GM18508 (cell line): ENCODE measurements at regions not wholly inside any gene's neighbourhood (a gene's known extent, or its start where the extent isn't known, plus 50 kb on each side); places are given as distances from the start of the nearest gene placed in this dataset.
"Not testable (repeated sequence)": the region's sequence is repeated elsewhere in the genome, so short reads cannot be mapped to it uniquely, and the experiment has no call there.

Experiments used
- ATAC-seq: cut with Tn5 transposase; IDR thresholded peaks from one replicate; pipeline ENCODE4 v1.9.1; 2021; ENCODE audit warnings: moderate number of reproducible peaks; ENCODE audit not compliant: insufficient read depth, unreplicated experiment

DNA sequence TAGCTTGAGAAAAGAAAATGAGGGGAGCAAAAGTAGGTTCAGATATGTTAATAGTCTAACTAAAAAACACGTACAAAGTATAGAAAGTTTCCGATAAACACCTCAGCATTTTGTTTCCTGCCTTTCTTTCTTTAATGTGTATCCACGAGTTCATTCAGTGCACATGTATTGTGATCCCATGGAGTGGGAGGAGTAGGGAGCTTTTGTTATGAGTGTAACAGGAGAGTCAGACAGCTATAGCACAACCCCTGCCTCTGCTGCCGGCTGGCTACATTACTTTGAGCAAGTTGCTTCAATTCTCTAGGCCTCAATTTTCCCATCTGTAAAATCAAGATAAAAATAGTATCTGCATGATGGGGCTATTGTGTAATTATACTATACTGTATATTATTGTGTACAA is 249.2 kb upstream of the FIGN start:
- no peak for ATAC-seq

DNA sequence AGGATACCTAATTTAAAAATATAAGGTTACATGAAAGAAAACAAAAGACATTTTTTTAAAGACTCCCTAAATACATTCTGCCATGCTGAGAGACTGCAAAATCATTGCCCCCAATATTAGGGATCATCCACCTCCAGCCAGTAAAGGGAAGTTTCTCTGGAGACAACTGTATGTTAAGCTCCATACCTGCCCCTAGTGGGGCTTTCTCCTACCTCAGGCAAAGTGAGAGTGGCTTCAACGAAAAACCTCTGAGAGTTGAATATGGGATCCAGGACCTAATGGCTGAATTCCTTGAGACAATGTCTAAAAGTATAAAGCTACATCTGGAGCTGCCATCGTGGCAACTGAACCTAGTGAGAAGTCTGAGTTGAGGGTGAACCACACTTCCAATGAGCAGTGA is 248.1 kb upstream of the FIGN start:
- ATAC-seq = no peak

DNA sequence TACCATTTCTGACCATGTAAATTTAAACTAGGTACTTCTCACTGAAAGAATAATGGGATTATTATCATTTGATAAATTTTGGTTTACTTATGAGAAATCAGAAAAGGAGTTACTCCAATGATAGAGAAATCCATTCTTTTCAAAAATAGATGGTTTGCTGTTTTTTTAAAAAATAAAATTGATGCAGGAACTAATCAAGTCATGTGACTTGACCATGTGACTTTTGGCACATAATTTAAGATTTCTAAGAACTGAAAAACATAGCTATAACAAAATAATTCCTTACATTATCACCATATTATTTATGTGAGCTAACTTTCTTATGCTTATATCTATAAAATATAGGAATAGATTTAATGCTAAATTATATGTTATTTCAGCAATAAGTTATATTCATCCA is 247.1 kb upstream of the FIGN start:
- no peak for ATAC-seq

DNA sequence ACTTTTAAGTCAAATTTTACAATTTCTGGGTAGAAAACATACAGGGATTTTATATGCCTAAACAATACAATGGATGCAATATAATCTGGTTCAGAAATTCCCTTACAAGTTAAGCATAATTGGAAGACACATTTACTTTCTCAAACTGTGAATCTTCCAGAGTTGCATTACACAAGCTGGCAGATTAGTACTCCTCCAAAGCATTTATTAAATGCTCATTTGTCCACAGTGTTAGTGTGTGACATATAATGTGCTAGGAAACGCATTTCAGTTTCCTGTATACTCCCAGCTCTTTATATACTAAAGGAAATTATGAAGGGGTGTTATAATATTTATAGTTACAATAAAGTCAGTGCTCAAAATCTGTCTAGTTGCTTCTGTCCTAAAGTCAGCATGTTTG is 239.0 kb upstream of the FIGN start:
- ATAC-seq = no peak

DNA sequence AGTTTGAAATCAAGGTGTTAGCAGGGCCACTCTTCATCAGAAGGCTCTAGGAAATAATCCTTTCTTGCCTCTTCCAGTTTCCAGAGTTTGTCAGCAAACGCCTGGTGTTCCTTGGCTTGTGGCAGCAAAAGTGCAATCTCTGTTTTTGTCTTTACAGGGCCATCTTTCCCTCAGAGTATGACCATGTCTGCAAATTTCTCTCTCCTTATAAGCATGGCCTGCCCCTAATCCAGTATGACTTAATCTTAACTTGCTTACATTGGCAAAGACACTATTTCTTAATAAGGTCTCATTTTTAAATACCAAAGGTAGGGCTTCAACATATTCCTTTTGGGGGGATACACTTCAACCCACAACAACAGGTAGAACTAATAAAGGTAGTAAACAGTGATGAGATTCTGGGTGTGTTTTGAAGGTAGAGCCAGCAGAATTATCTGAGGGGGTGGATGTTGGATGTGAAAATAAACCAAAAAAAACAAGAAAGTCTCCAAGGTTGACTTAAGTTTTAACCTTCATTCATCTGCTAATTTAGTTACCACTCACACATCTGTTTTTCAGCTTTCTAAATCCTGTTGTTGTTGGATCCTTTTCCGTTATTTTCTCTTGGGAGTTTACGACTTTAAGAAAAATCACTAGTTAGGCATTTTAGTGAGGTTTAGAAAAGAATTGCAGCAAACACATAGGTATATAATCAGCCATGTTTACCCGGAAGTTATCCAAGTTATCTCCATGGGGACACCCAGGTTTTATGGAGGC is 234.4 kb upstream of the FIGN start:
- no peak for ATAC-seq

DNA sequence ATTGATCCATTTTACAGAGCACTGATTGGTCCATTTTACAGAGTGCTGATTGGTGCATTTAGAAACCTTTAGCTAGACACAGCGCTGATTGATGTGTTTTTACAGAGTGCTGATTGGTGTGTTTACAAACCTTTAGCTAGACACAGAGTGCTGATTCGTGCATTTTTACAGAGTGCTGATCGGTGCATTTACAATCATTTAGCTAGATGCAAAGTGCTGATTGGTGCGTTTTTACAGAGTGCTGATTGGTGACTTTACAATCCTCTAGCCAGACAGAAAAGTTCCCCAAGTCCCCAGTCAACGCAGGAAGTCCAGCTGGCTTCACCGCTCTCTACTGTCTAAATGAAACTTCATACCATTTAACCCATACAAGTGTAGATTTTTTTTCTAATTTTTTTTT is 228.5 kb upstream of the FIGN start:
- not testable (repeated sequence) for ATAC-seq

DNA sequence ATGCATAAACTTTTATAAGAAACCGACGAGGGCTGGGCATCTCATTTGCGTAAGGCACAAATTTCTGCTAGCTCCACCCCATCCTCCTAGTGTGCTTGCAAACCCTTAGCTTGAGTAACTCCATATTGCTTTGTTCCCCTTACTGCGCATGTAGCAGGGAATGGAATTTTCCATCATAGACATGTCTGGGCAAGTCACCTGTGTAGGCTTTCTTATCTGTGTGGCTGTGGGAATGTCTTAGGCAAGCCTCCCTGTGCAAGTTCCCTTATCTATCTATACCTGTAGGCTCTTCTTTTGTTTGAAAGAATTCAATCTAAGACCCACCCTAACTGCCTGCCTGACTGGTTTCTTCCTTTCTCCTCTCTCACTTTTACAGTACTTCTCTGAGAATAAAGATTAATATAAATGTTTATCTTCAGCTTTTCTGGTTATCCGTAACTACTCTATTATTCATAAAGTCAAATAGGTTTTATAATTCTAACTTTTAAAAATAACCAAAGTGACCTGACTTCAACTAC is 217.6 kb upstream of the FIGN start:
- ATAC-seq = no peak

DNA sequence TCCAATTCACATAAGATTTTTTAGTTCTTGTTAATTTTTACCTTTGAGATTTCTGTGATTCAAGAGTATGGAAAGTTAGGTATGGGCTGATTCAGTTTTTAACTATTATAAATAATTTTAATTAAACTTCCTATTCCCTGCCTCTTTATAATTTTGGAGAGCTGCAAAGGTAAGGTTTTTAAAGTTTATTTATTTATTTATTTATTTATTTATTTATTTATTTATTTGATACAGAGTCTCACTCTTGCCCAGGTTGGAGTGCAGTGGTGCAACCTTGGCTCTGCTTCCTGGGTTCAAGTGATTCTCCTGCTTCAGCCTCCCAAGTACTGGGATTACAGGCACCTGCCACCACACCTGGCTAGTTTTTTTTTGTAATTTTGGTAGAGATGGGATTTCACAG is 215.5 kb upstream of the FIGN start:
- ATAC-seq = no peak

DNA sequence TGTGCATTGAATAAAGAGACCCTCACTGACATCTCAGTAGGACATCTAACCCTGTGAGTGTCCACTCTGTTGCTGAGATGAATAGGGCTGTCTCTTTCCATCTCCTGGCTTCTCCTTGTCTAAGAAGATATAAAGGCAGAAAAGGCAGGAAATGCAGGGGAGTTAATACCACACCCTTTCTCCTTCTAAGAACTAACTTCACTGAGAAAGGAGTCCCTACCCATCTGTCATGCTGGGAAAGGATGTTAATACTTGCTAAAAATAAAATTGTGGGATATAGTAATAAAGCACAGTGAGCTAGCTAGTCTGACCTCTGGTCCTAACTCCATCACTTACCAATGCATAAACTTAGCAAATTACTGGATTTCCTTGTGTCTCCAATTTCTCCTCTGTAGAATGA is 213.9 kb upstream of the FIGN start:
- no peak for ATAC-seq

DNA sequence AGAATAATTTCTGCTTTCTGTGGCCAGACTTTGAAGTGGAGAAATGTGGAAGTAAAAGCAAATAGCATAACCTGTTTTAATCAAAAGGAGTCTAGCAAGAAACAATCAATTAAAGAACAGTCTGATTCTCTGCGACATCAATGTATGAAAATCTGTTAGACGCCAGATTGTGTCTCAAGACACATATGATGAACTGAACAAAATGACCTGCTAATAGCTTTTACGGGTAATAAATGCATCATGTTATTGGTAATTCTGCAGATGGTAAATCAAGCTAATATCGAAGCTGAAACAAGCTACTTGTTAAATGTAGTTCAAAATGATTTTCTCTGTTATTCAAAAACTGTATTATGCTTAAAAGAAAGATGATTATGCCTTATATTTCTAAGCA is 208.5 kb upstream of the FIGN start:
- ATAC-seq = no peak

DNA sequence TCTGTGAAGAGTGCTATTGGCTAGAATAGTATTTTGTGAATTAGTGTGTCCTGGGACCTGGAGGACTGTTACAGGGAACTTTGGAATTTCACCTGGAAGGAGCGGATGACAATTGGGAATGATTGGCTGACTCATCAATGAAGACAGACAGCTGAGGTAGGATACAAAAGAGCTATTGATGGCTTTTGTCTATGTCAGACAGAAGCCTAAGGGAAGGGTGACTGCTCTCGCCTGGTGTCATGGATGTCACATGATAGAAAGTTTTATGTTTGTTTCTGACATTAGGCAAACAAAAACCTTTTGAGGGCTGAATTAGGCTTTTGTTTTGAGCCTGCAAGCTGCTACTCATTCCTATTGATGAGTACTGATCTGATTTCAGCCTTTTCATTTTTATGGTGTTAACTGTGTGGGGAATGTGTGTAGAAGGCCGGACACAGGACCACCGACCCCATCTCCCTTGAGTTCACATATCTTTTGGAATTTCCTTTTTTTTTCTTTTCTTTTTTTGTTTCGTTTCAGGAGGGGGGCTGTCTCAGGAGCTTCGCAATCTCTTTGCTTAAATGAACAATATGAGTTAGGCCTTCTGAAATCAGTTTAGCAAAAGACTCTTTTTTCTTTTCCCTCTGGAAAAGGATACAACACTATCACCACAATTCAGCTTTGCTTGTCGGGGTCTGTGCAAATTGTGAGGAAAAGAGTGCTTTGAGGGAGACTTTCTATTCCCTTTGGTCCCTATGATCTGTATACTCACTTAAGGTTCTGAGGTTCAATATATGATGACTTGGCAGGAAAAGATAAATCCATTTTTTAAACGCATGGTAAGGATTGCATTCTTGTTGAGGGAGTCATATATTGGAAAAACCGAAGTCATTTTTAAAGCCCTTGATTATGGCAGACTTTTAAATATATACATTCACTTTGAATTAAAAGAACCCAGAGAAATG is 207.9 kb upstream of the FIGN start:
- no peak for ATAC-seq

DNA sequence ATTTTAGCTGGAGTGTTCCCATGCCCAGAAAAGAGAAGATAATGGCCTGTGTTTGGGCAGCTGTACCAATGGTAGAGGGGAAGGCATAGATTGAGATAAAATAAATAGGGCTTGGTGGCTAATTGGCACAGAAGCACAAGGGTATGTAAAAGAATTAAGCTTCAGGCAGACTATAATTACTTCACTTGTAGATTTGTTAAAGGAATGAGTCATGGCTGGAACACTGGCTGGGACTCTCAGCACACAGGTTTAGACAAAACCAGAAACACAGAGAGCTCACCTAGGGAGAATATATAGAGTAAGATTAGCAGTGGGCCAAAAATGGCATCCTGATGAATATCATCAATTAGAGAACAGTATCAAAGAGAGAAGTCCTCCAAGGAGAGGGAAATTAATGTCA is 198.3 kb upstream of the FIGN start:
- ATAC-seq = no peak

DNA sequence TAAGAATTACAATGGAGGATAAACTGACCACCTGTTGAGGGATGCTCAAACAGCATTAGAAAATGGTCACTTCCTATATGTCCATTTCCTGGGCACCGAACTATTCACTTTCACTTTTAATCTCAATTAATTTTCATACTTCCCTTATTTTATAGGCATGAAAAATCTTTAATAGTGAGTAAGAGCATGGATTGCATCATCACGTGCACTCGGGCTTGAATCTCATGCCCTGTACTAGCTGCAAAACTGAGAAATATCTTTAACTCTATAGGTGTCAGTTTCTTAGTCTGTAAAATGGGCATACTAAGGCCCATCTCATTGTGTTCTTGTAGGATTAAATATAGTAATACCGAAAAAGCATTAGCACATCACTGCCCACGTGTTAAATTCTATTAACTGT is 183.9 kb upstream of the FIGN start:
- ATAC-seq = no peak

DNA sequence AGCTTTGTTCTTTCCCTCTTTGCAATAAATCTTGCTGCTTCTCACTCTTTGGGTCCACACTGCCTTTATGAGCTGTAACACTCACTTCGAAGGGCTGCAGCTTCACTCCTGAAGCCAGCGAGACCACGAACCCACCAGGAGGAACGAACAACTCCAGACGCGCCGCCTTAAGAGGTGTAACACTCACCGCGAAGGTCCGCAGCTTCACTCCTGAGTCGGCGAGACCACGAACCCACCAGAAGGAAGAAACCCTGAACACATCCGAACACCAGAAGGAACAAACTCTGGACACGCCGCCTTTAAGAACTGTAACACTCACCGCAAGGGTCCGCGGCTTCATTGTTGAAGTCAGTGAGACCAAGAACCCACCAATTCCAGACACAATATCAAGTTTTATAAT is 178.7 kb upstream of the FIGN start:
- not testable (repeated sequence) for ATAC-seq

DNA sequence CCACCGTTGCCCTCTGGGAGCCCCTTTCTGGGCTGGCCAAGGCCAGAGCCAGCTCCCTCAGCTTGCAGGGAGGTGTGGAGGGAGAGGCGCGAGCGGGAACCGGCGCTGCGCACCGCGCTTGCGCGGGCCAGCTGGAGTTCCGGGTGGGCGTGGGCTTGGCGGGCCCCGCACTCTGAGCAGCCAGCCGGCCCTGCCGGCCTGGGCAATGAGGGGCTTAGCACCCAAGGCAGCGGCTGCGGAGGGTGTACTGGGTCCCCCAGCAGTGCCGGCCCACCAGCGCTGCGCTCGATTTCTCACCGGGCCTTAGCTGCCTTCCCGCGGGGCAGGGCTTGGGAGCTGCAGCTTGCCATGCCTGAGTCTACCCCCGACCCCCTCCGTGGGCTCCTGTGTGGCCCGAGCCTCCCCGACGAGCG is 177.7 kb upstream of the FIGN start:
- ATAC-seq = not testable (repeated sequence)

DNA sequence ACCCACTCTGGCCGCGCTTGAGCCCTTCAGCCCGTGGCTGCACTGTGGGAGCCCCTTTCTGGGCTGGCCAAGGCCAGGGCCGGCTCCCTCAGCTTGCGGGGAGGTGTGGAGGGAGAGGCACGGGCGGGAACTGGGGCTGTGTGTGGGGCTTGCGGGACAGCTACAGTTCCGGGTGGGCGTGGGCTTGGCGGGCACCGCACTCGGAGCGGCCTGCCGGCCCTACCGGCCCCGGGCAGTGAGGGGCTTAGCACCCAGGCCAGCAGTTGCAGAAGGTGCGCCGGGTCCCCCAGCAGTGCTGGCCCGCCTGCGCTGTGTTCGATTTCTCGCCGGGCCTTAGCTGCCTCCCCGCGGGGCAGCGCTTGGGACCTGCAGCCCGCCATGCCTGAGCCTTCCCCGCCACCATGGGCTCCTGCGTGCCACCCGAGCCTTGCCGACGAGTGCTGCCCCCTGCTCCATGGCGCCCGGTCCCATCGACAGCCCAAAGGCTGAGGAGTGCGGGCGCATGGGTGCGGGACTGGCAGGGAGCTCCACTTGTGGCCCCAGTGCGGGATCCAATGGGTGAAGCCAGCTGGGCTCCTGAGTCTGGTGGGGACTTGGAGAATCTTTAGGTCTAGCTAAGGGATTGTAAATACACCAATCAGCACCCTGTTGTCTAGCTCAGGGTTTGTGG is 173.7 kb upstream of the FIGN start:
- no peak for ATAC-seq

DNA sequence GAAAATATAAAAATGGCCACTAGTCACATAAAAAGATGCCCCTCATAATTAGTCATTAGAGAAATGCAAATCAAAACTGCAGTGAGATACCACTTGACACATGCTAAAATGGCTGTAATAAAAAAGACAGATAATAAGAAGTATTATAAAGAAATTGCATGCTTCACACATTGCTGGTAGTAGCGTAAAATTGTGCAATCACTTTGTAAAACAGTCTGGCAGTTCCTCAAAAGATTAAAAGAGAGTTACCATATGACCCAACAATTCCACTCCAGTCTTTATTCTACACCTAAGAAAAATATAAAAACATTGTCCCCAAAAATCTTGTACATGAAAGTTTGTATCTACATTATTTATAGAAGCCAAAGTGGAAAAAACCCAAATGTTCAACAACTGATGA is 170.6 kb upstream of the FIGN start:
- no peak for ATAC-seq

DNA sequence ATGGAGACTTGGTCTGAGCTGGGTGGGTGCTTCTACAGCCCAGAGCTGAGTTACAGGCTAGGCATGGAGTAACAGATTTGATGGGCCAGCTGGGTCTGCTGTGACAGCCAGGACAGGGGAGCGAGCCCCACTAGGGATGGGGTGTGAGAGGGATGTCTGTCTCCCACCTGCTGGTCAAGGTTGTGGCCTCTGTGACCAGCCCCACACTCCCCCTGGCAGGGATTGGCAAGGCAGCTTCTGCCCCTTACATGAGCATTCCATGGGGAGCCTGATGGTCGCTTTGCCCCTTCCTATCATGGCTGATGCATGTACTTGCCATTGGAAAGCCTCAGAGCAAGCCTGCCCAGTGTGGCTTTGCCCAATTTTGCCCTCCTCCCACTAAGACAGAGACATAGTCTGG is 162.0 kb upstream of the FIGN start:
- no peak for ATAC-seq

DNA sequence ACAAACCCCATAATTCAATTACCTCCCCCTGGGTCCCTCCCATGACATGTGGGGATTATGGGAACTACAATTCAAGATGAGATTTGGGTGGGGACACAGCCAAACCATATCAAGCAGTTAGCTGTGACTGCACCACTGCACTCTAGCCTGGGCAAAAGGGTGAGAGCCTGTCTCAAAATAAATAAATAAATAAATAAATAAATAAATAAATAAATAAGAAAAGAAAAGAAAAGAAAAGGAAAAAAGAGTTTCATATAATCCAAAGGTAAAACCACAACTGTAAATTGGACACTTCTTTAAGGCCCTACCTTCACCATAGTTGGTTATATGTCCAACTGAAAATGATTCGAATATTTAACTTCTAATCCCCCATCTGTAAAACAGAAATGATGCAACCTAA is 157.6 kb upstream of the FIGN start:
- not testable (repeated sequence) for ATAC-seq

DNA sequence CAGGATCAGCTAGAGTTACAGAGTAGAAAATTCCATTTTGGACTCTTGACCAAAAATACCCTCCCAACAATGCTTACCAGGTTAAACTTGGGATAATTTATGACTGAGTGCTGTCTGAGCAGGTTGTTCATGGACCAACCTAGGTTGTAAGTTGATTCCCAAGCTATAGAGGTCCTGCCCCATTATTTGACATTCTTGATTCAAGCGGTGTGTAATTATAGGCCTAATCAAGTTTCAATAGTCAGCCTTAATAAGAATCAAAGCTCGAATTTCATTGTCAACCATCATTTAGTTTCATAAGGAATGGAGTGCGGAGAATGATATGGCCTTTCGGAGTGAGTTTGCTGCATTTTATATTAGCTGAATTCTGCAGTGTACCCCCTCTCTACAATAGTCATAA is 152.8 kb upstream of the FIGN start:
- ATAC-seq = no peak

DNA sequence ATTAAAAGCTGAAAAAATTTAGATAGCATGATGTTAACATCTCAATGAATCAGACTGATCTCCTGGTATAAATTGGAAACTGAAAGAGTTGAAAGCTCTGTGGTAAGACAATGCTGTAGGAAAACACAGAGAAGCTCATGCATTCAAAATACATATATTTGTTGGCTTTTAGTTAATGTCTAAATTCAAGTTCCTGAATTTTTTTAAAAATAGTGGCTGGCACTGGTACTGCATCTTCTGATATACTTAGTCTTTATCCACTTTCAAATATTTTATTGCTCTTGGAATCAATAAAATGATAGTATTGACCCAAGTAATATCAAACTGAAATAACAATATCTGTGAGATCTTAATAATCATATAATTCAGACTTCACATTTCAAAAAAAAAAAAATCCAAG is 151.4 kb upstream of the FIGN start:
- no peak for ATAC-seq
